CD4-positive, alpha-beta T cell (primary cell): ENCODE measurements at regions not wholly inside any gene's neighbourhood (a gene's known extent, or its start where the extent isn't known, plus 50 kb on each side); places are given as distances from the start of the nearest gene placed in this dataset.

Experiments used
- ATAC-seq: fragments of 200-7000 bp; cut with Tn5 transposase; one replicate; pipeline ENCODE4 v1.10.0; 2022; ENCODE audit warnings: mild to moderate bottlenecking; ENCODE audit not compliant: poor library complexity
- CTCF ChIA-PET: fragments of 350-600 bp; sonication (Branson Sonifier 250); formaldehyde crosslinking; loops from one replicate; lab custom pipeline; 2021; ENCODE audit warnings: antibody characterized with exemption, inconsistent platforms; lab: Charles Lee
- POLR2A ChIA-PET: fragments of 350-600 bp; sonication (Branson Sonifier 250); formaldehyde crosslinking; loops from one replicate; lab custom pipeline; 2021; ENCODE audit warnings: antibody characterized with exemption, inconsistent platforms; lab: Charles Lee
- DNase-seq, 14 experiments: peaks; one replicate each; pipeline ENCODE4 v3.0.0-alpha.2; 2013 to 2020; ENCODE audit warnings: mixed read lengths in 2 of 14
- H3K27ac ChIP-seq, 2 donors: one replicate each; pipeline versions ENCODE4 v1.5.1 to v1.7.0; 2013; ENCODE audit warnings: low read length in 2 of 2, low read depth in 1 of 2, mild to moderate bottlenecking in 1 of 2
- H3K27me3 ChIP-seq, 2 experiments: 1 replicate in 1 of 2; 2 replicates in 1 of 2; pipeline versions ENCODE4 v1.6.1 to v1.7.0; 2013; ENCODE audit warnings: low read length in 2 of 2, control low read depth in 1 of 2, mild to moderate bottlenecking in 1 of 2, moderate library complexity in 1 of 2; ENCODE audit not compliant: insufficient read depth in 2 of 2, control insufficient read depth in 1 of 2
- H3K36me3 ChIP-seq: one replicate; pipeline ENCODE4 v1.6.1; 2013; ENCODE audit warnings: low read length, control low read depth; ENCODE audit not compliant: insufficient read depth
- H3K4me1 ChIP-seq: one replicate; pipeline ENCODE4 v1.6.1; 2013; ENCODE audit warnings: low read length, control low read depth; ENCODE audit not compliant: insufficient read depth
- H3K4me3 ChIP-seq: one replicate; pipeline ENCODE4 v1.5.1; 2013; ENCODE audit warnings: mild to moderate bottlenecking, low read length, moderate library complexity
- H3K9me3 ChIP-seq, 2 experiments: 1 replicate in 1 of 2; 2 replicates in 1 of 2; pipeline versions ENCODE4 v1.6.1 to v1.7.0; 2013; ENCODE audit warnings: low read length in 2 of 2, mild to moderate bottlenecking in 2 of 2, control low read depth in 1 of 2, moderate library complexity in 1 of 2; ENCODE audit not compliant: control insufficient read depth in 1 of 2, insufficient read depth in 1 of 2
- H3K27ac Mint-ChIP-seq: one replicate; pipeline ENCODE4 v1.8.0; 2020; ENCODE audit warnings: mixed read lengths
- H3K27me3 Mint-ChIP-seq: one replicate; pipeline ENCODE4 v1.8.0; 2021; ENCODE audit warnings: mixed read lengths
- H3K36me3 Mint-ChIP-seq: one replicate; pipeline ENCODE4 v1.8.0; 2021; ENCODE audit warnings: low read depth, mixed read lengths
- H3K4me1 Mint-ChIP-seq: one replicate; pipeline ENCODE4 v1.8.0; 2021; ENCODE audit warnings: low read depth, mixed read lengths
- H3K4me3 Mint-ChIP-seq: one replicate; pipeline ENCODE4 v1.8.0; 2020; ENCODE audit warnings: mild to moderate bottlenecking, mixed read lengths
- H3K9me3 Mint-ChIP-seq: one replicate; pipeline ENCODE4 v1.8.0; 2020; ENCODE audit warnings: mixed read lengths
- intact Hi-C, 2 experiments: fragments of 100-400 bp; cut with DNase I in 1 of 2; cut with micrococcal nuclease in 1 of 2; formaldehyde crosslinking; loops; one replicate each; pipeline versions ENCODE4 v1.15.1 to v1.9.0; 2023 to 2025; cut with DNase I, micrococcal nuclease
- TF ChIP-seq, protein P1 (sequence below): fragments of 200-600 bp; IDR thresholded peaks from one replicate; pipeline ENCODE4 v1.8.0; 2022; ENCODE audit warnings: antibody characterized with exemption, mild to moderate bottlenecking

DNA sequence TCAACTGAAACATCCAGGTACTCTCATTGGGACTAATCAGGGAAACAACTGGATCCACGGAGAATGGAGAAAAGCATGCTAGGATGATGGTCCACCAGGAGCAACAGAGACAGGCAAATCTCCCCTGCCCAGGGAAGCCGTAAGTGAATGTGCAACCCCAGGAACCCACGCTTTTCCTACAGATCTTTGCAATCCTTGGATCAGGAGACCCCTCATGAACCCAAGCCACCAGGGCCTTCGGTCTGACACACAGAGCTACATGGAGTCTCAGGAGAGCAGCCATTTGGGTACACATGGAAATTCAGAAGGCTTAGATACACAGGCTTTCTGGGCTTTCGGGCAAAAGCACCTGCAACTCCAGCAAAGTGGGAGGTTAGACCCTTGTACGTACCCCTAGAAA lies 122.1 kb upstream of the PTCHD4 start:
- CTCF ChIA-PET, result no interaction called here
- intact Hi-C loops, result no loop called here

DNA sequence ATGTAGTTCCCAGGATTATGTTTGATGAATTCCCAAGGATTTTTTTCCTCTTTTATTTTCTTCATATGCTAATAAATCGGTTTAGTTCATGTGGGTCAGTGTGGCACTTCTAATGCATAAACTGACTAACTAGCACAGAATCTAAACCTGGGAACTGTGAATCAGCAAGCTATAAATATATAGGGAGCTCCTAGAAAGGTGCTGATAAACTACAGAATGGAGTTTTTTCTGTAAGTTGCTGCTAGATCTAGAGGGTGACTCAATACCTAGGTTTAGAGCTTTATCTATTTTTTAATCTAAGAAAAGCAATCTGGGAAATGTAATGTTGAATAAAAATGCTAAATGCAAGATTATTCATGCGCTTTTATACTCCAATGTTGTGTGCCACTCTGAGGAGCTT lies 118.8 kb upstream of the PTCHD4 start:
- Histone ChIP-seq H3K9me3 (peaks cover 0 to 7% of the 10 kb centered on the region in 2 experiments), H3K4me1 (no peaks in the 10 kb centered on the region), H3K27ac (no peak overlapping the region), H3K27me3 (no peaks in the 10 kb centered on the region), H3K4me3 (no peak overlapping the region), H3K36me3 (no peaks in the 10 kb centered on the region)
- ChIA-PET CTCF (no interaction called here), POLR2A (no interaction called here)
- no peak overlapping the region for H3K4me3 Mint-ChIP-seq
- no peaks in the 10 kb centered on the region for H3K27me3 Mint-ChIP-seq
- TF ChIP-seq, protein P1, sequence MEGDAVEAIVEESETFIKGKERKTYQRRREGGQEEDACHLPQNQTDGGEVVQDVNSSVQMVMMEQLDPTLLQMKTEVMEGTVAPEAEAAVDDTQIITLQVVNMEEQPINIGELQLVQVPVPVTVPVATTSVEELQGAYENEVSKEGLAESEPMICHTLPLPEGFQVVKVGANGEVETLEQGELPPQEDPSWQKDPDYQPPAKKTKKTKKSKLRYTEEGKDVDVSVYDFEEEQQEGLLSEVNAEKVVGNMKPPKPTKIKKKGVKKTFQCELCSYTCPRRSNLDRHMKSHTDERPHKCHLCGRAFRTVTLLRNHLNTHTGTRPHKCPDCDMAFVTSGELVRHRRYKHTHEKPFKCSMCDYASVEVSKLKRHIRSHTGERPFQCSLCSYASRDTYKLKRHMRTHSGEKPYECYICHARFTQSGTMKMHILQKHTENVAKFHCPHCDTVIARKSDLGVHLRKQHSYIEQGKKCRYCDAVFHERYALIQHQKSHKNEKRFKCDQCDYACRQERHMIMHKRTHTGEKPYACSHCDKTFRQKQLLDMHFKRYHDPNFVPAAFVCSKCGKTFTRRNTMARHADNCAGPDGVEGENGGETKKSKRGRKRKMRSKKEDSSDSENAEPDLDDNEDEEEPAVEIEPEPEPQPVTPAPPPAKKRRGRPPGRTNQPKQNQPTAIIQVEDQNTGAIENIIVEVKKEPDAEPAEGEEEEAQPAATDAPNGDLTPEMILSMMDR, result no peak
- H3K27ac Mint-ChIP-seq, result no peak overlapping the region
- no peaks in the 10 kb centered on the region for H3K36me3 Mint-ChIP-seq
- intact Hi-C loops, result no loop called here
- no peaks in the 10 kb centered on the region for H3K4me1 Mint-ChIP-seq
- ATAC-seq, result no peak
- peaks cover 3% of the 10 kb centered on the region for H3K9me3 Mint-ChIP-seq
- no peak for DNase-seq

More for the DNA sequence above, 122.1 kb upstream of the PTCHD4 start:
- no peaks in the 10 kb centered on the region for H3K4me1 Mint-ChIP-seq
- H3K9me3 Mint-ChIP-seq, result peaks cover 11% of the 10 kb centered on the region
- H3K4me3 Mint-ChIP-seq, result no peak overlapping the region
- POLR2A ChIA-PET, result no interaction called here
- no peaks in the 10 kb centered on the region for H3K27me3 Mint-ChIP-seq
- Histone ChIP-seq H3K4me1 (no peaks in the 10 kb centered on the region), H3K27ac (no peak overlapping the region), H3K4me3 (no peak overlapping the region), H3K36me3 (no peaks in the 10 kb centered on the region), H3K27me3 (no peaks in the 10 kb centered on the region), H3K9me3 (peaks cover 5 to 7% of the 10 kb centered on the region in 2 experiments)
- TF ChIP-seq, protein P1, result no peak
- ATAC-seq, result no peak
- no peaks in the 10 kb centered on the region for H3K36me3 Mint-ChIP-seq
- no peak overlapping the region for H3K27ac Mint-ChIP-seq
- no peak for DNase-seq

- H3K4me1 Mint-ChIP-seq, result no peaks in the 10 kb centered on the region
- no peak overlapping the region for H3K4me3 ChIP-seq
- DNase-seq, result no peak
- no peak overlapping the region for H3K27ac Mint-ChIP-seq
- peaks cover 3% of the 10 kb centered on the region for H3K9me3 Mint-ChIP-seq
- no peaks in the 10 kb centered on the region for H3K4me1 ChIP-seq
- no peaks in the 10 kb centered on the region for H3K36me3 Mint-ChIP-seq
- intact Hi-C loops, result no loop called here
- H3K4me3 Mint-ChIP-seq, result no peak overlapping the region
- TF ChIP-seq, protein P1, result no peak
- H3K27me3 Mint-ChIP-seq, result no peaks in the 10 kb centered on the region
- H3K27me3 ChIP-seq, result no peaks in the 10 kb centered on the region
- no peak for ATAC-seq
- ChIA-PET CTCF (no interaction called here), POLR2A (no interaction called here)
- no peaks in the 10 kb centered on the region for H3K36me3 ChIP-seq
- peaks cover 0 to 6% of the 10 kb centered on the region in 2 experiments for H3K9me3 ChIP-seq
- no peak overlapping the region for H3K27ac ChIP-seq
These were observed 111.2 kb upstream of the PTCHD4 start for GRCh38 chr6:48222241-48222640.
